Endothelial cell (in vitro differentiated cells): ENCODE measurements at regions not wholly inside any gene's neighbourhood (a gene's known extent, or its start where the extent isn't known, plus 50 kb on each side); places are given as distances from the start of the nearest gene placed in this dataset.

Source experiments
- DNase-seq: peaks from one replicate; pipeline ENCODE4 v3.0.0; 2021; ENCODE audit warnings: low spot score
- H3K27ac Mint-ChIP-seq: one replicate; pipeline ENCODE4 v1.8.0; 2021; ENCODE audit warnings: mixed read lengths, inconsistent platforms; ENCODE audit not compliant: unreplicated experiment
- H3K27me3 Mint-ChIP-seq: one replicate; pipeline ENCODE4 v1.8.0; 2021; ENCODE audit warnings: mild to moderate bottlenecking, moderate library complexity, mixed read lengths, inconsistent platforms; ENCODE audit not compliant: unreplicated experiment
- H3K36me3 Mint-ChIP-seq: one replicate; pipeline ENCODE4 v1.8.0; 2021; ENCODE audit warnings: mild to moderate bottlenecking, low read depth, mixed read lengths, inconsistent platforms; ENCODE audit not compliant: unreplicated experiment
- H3K4me1 Mint-ChIP-seq: one replicate; pipeline ENCODE4 v1.8.0; 2021; ENCODE audit warnings: mild to moderate bottlenecking, mixed read lengths, inconsistent platforms; ENCODE audit not compliant: unreplicated experiment
- H3K4me3 Mint-ChIP-seq: one replicate; pipeline ENCODE4 v1.8.0; 2021; ENCODE audit warnings: mild to moderate bottlenecking, mixed read lengths, inconsistent platforms; ENCODE audit not compliant: unreplicated experiment
- H3K9me3 Mint-ChIP-seq: one replicate; pipeline ENCODE4 v1.8.0; 2021; ENCODE audit warnings: mixed read lengths, inconsistent platforms; ENCODE audit not compliant: unreplicated experiment
- TF ChIP-seq, protein P1 (sequence below): fragments of 200-600 bp; sonication (generic); IDR thresholded peaks from one replicate; pipeline ENCODE4 v1.5.0; 2021; ENCODE audit warnings: antibody characterized with exemption; ENCODE audit not compliant: unreplicated experiment

DNA sequence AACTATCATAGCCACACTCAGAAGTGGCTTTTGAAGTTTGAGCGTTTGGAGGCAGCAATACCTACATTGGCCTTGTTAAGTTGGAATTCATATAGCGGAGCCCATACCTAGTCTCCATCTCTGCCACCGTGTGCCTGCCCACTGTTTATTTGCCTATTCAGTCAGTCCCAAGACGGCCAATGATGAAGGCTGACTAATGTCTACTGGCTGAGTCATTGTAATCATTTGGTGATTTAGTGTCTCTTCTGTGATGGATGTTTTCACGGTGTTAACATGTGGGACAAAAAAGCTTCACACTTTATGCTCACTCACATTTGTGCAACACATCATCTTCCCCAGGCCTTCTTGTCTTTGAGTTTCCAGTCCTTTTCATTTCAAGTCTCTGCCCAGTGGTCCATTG lies 92.6 kb upstream of the PBX1 start:
- Mint-ChIP-seq H3K27me3 (no peaks in the 10 kb centered on the region), H3K27ac (no peak overlapping the region), H3K4me1 (no peaks in the 10 kb centered on the region), H3K4me3 (no peak overlapping the region), H3K36me3 (no peaks in the 10 kb centered on the region), H3K9me3 (no peaks in the 10 kb centered on the region)
- no peak for DNase-seq
- TF ChIP-seq, protein P1, sequence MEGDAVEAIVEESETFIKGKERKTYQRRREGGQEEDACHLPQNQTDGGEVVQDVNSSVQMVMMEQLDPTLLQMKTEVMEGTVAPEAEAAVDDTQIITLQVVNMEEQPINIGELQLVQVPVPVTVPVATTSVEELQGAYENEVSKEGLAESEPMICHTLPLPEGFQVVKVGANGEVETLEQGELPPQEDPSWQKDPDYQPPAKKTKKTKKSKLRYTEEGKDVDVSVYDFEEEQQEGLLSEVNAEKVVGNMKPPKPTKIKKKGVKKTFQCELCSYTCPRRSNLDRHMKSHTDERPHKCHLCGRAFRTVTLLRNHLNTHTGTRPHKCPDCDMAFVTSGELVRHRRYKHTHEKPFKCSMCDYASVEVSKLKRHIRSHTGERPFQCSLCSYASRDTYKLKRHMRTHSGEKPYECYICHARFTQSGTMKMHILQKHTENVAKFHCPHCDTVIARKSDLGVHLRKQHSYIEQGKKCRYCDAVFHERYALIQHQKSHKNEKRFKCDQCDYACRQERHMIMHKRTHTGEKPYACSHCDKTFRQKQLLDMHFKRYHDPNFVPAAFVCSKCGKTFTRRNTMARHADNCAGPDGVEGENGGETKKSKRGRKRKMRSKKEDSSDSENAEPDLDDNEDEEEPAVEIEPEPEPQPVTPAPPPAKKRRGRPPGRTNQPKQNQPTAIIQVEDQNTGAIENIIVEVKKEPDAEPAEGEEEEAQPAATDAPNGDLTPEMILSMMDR = no peak

DNA sequence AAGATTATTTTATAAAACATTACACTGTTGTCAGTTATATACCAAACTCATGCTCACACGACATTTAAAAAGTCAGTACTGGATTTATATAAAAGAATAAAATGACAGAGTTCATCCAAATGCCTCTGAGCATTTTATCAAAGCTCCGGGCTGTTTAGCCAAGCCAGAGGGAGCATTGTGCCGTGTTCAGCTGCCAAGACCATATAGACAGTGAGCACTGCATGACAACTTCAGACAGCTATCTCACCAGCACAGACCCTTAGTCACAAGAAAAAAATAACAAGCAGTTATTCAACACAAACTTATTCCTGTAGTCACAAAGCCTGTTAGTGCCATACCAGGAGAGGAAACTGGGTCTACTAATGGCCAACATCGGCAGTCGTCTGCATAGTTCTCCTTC lies 88.0 kb upstream of the PBX1 start:
- no peaks in the 10 kb centered on the region for H3K36me3 Mint-ChIP-seq
- no peaks in the 10 kb centered on the region for H3K9me3 Mint-ChIP-seq
- H3K27me3 Mint-ChIP-seq = no peaks in the 10 kb centered on the region
- TF ChIP-seq, protein P1 = no peak
- no peak for DNase-seq
- no peak overlapping the region for H3K4me3 Mint-ChIP-seq
- H3K27ac Mint-ChIP-seq = no peak overlapping the region
- H3K4me1 Mint-ChIP-seq = no peaks in the 10 kb centered on the region

DNA sequence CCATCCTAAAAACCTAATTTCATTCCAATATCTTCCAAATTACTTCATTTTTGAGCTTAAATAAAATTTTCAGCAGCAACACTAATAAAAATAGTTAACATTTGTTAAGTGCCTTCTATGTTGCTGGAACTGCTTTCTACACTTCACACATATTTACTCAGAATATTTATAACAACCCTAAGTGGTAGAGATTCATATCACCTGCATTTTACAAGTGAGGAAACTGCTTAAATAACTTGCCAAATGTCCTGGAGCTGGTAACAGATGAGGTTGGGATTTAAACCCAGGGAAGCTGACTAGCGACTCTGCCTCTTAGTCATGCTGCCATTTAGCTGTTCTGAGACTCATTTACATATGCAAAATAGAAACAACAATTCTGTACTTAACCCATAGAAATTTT lies 86.1 kb upstream of the PBX1 start:
- no peak for DNase-seq

DNA sequence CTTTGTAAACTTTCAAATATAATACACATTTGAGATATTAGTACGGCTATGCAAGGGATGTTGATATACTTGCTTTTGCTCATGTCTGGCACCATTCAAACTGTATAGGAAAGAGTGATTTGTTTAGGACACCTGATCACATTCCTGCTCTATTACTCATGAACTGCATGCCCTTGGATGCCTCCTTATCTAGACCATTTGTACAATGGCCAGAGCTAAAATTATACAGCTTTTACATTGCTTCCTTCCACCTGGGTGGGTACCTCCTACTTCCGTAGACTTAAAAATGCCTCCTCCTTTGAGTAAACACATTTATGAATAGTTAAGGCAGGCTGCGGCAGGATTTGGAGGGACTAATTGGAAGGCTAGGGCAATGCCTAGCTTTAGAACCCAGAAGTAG lies 85.4 kb upstream of the PBX1 start:
- DNase-seq = no peak
- no peaks in the 10 kb centered on the region for H3K4me1 Mint-ChIP-seq
- H3K27ac Mint-ChIP-seq = no peak overlapping the region
- no peaks in the 10 kb centered on the region for H3K9me3 Mint-ChIP-seq
- TF ChIP-seq, protein P1 = no peak
- no peaks in the 10 kb centered on the region for H3K36me3 Mint-ChIP-seq
- no peaks in the 10 kb centered on the region for H3K27me3 Mint-ChIP-seq
- no peak overlapping the region for H3K4me3 Mint-ChIP-seq

More for the DNA sequence above, 86.1 kb upstream of the PBX1 start:
- Mint-ChIP-seq H3K4me3 (no peak overlapping the region), H3K4me1 (no peaks in the 10 kb centered on the region), H3K27me3 (no peaks in the 10 kb centered on the region), H3K9me3 (no peaks in the 10 kb centered on the region), H3K27ac (no peak overlapping the region), H3K36me3 (no peaks in the 10 kb centered on the region)
- TF ChIP-seq, protein P1 = no peak

DNA sequence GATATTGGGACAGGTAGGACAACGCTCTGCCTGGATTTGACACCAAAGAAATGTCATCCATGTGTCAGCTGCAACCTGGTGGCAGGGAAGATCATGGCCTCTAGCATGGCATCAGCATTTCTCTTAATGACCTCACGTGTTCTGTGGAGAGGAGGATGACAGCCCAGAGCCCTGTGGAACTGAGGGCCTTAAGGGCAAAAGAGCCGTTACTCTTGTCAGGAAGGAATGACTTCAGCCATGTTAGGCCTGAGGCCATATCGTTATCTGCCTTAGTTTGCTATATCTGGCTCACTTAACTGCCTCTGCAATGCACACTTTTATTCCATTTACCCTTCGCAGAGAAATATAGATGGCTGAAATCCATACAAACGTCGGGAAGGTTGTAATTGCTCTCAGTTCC lies 83.2 kb upstream of the PBX1 start:
- no peak for DNase-seq
- H3K36me3 Mint-ChIP-seq = no peaks in the 10 kb centered on the region
- TF ChIP-seq, protein P1 = no peak
- H3K9me3 Mint-ChIP-seq = no peaks in the 10 kb centered on the region
- H3K27ac Mint-ChIP-seq = no peak overlapping the region
- no peaks in the 10 kb centered on the region for H3K27me3 Mint-ChIP-seq
- no peaks in the 10 kb centered on the region for H3K4me1 Mint-ChIP-seq
- no peak overlapping the region for H3K4me3 Mint-ChIP-seq
